OCI-LY3 (cell line): ENCODE measurements at regions not wholly inside any gene's neighbourhood (a gene's known extent, or its start where the extent isn't known, plus 50 kb on each side); places are given as distances from the start of the nearest gene placed in this dataset.
A peak's percentile ranks its signal among the peaks of the same experiment; 100 is the strongest.

Experiments used
- H2AFZ ChIP-seq: fragments of 200-600, 300-600 bp; shearing (Covaris generic); 2 replicates; pipeline ENCODE4 v1.6.0; 2014; ENCODE audit warnings: antibody characterized with exemption, low read depth, low read length
- H3K27ac ChIP-seq: fragments of 200-600, 300-600 bp; sonication (generic); 2 replicates; pipeline ENCODE4 v1.5.1; 2014; ENCODE audit warnings: mild to moderate bottlenecking, low read length, moderate library complexity, mixed read lengths
- H3K27me3 ChIP-seq: fragments of 200-600, 300-600 bp; sonication (generic); 2 replicates; pipeline ENCODE4 v1.6.1; 2014; ENCODE audit warnings: low read depth, low read length, mixed read lengths
- H3K36me3 ChIP-seq: fragments of 200-600, 300-600 bp; sonication (generic); replicated peaks from 2 replicates; pipeline ENCODE3; 2014; ENCODE audit warnings: low read depth, low read length, mixed read lengths
- H3K4me1 ChIP-seq: fragments of 300-600, 200-600 bp; sonication (generic); 2 replicates; pipeline ENCODE4 v1.6.1; 2014; ENCODE audit warnings: low read length, mixed read lengths
- H3K4me2 ChIP-seq: fragments of 200-600, 300-600 bp; sonication (generic); 2 replicates; pipeline ENCODE4 v1.6.1; 2014; ENCODE audit warnings: low read length, mixed read lengths
- H3K4me3 ChIP-seq: fragments of 300-600, 200-600 bp; sonication (generic); 2 replicates; pipeline ENCODE4 v1.5.1; 2014; ENCODE audit warnings: antibody characterized with exemption, mild to moderate bottlenecking, low read length, moderate library complexity
- H3K79me2 ChIP-seq: fragments of 300-600, 200-600 bp; shearing (Covaris generic); 2 replicates; pipeline ENCODE4 v1.6.1; 2014; ENCODE audit warnings: mild to moderate bottlenecking, low read length, mixed read lengths
- H3K9ac ChIP-seq: fragments of 300-600, 200-600 bp; shearing (Covaris generic); 2 replicates; pipeline ENCODE4 v1.6.0; 2014; ENCODE audit warnings: mild to moderate bottlenecking, low read length, moderate library complexity
- H3K9me3 ChIP-seq: fragments of 200-600, 300-600 bp; shearing (Covaris generic); 2 replicates; pipeline ENCODE4 v1.6.1; 2014; ENCODE audit warnings: low read length, mixed read lengths; ENCODE audit not compliant: insufficient read depth
- H4K20me1 ChIP-seq: fragments of 200-600, 300-600 bp; sonication (generic); 2 replicates; pipeline ENCODE4 v1.6.1; 2016; ENCODE audit warnings: low read length, mixed read lengths; ENCODE audit not compliant: insufficient read depth
- EZH2phosphoT487 ChIP-seq: fragments of 200-600 bp; shearing (Covaris generic); IDR thresholded peaks from 2 replicates; pipeline ENCODE4 v1.6.1; 2018; ENCODE audit warnings: antibody characterized with exemption, mixed run types, low read depth
- TF ChIP-seq, protein P1 (sequence below): fragments of 200-600, 300-600 bp; sonication (generic); IDR thresholded peaks from 2 replicates; pipeline ENCODE4 v1.5.1; 2014; ENCODE audit warnings: antibody characterized with exemption, low read length, low read depth

GRCh38 chr6:55012454-55012853 is 161.9 kb upstream of the HCRTR2 start:
- Histone ChIP-seq H3K9me3 (no peaks in the 10 kb centered on the region), H3K79me2 (no peaks in the 10 kb centered on the region), H3K9ac (no peak overlapping the region), H4K20me1 (no peaks in the 10 kb centered on the region), H2AFZ (no peak overlapping the region), H3K4me2 (no peak overlapping the region), H3K27ac (no peak overlapping the region), H3K4me3 (no peak overlapping the region), H3K36me3 (no peaks in the 10 kb centered on the region), H3K27me3 (no peaks in the 10 kb centered on the region), H3K4me1 (no peaks in the 10 kb centered on the region)
- no peak for TF ChIP-seq EZH2phosphoT487
- TF ChIP-seq, protein P1, sequence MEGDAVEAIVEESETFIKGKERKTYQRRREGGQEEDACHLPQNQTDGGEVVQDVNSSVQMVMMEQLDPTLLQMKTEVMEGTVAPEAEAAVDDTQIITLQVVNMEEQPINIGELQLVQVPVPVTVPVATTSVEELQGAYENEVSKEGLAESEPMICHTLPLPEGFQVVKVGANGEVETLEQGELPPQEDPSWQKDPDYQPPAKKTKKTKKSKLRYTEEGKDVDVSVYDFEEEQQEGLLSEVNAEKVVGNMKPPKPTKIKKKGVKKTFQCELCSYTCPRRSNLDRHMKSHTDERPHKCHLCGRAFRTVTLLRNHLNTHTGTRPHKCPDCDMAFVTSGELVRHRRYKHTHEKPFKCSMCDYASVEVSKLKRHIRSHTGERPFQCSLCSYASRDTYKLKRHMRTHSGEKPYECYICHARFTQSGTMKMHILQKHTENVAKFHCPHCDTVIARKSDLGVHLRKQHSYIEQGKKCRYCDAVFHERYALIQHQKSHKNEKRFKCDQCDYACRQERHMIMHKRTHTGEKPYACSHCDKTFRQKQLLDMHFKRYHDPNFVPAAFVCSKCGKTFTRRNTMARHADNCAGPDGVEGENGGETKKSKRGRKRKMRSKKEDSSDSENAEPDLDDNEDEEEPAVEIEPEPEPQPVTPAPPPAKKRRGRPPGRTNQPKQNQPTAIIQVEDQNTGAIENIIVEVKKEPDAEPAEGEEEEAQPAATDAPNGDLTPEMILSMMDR = no peak

DNA sequence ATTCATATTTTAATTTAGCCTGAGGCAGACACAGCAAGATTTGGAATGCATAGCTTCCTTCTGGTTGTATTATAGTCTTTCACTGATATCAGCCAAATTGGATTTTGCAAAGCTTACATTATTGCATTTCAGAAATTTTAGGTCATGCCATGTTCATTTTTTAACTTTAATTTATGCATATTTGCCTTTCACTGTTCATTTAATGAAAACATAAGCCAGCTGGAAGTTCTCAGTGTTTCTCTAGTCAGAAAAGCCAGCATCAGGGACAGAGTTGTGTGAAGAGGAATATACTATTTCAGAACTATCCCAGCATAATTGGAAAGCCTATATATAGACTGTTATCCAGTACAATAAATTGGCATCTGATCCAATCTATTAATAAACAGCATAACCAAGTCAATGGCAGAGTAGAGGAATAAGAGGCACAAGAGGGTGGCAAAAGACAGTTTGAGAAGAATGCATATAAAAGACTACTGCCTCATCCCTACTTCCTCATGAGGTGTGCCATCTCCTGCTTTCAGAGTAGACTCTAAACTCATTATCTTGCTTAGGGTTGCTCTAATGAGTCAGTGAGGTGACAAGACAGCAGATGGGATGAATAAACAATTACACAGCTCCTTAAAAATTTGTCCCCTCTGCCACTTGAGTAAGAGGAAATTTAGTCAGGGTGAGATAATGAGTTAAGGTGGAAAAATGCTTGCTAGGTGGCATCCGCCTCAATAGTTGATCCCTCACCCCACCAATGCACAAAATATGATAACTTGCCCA is 159.8 kb upstream of the HCRTR2 start:
- Histone ChIP-seq H3K27ac (no peak overlapping the region), H3K27me3 (no peaks in the 10 kb centered on the region), H3K9me3 (no peaks in the 10 kb centered on the region), H4K20me1 (no peaks in the 10 kb centered on the region), H3K4me1 (no peaks in the 10 kb centered on the region), H3K79me2 (no peaks in the 10 kb centered on the region), H3K36me3 (no peaks in the 10 kb centered on the region), H3K4me3 (no peak overlapping the region), H3K4me2 (no peak overlapping the region), H3K9ac (no peak overlapping the region), H2AFZ (no peak overlapping the region)
- TF ChIP-seq EZH2phosphoT487 = no peak
- TF ChIP-seq, protein P1 = 0 out of 2 replicates have a peak, but pooled peaks have one; percentile 12

DNA sequence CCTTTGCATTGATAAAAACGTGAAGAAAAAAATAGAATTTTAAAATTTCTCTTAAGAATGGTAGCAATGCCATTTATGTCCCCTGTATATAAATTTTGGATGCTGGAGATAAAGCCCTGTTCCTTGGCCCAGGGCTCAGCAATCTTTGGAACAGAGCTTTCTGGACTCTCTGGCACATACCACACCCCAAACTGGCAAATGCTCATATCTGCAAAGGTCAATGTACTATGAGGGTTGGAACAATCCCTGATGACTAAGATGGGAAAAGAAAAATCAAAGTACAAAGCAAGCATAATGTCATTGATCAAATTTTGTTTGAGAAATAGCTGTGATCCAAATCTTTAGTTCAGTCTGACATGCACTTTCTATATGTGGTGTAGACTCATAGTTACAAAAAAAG is 158.1 kb upstream of the HCRTR2 start:
- H3K27me3 ChIP-seq = no peaks in the 10 kb centered on the region
- TF ChIP-seq EZH2phosphoT487 = no peak
- TF ChIP-seq, protein P1 = no peak
- no peaks in the 10 kb centered on the region for H3K36me3 ChIP-seq
- H3K4me2 ChIP-seq = no peak overlapping the region
- no peaks in the 10 kb centered on the region for H3K79me2 ChIP-seq
- no peak overlapping the region for H2AFZ ChIP-seq
- no peaks in the 10 kb centered on the region for H3K4me1 ChIP-seq
- no peaks in the 10 kb centered on the region for H4K20me1 ChIP-seq
- H3K27ac ChIP-seq = no peak overlapping the region
- no peaks in the 10 kb centered on the region for H3K9me3 ChIP-seq
- no peak overlapping the region for H3K9ac ChIP-seq
- no peak overlapping the region for H3K4me3 ChIP-seq

GRCh38 chr6:55017555-55018300 is 156.6 kb upstream of the HCRTR2 start:
- Histone ChIP-seq H3K4me3 (no peak overlapping the region), H3K27ac (no peak overlapping the region), H3K9ac (no peak overlapping the region), H3K4me1 (no peaks in the 10 kb centered on the region), H4K20me1 (no peaks in the 10 kb centered on the region), H3K36me3 (no peaks in the 10 kb centered on the region), H3K9me3 (no peaks in the 10 kb centered on the region), H2AFZ (no peak overlapping the region), H3K79me2 (no peaks in the 10 kb centered on the region), H3K4me2 (no peak overlapping the region), H3K27me3 (no peaks in the 10 kb centered on the region)
- TF ChIP-seq EZH2phosphoT487 = no peak
- TF ChIP-seq, protein P1 = no peak
